BJ (cell line): ENCODE measurements at regions not wholly inside any gene's neighbourhood (a gene's known extent, or its start where the extent isn't known, plus 50 kb on each side); places are given as distances from the start of the nearest gene placed in this dataset.
"Not testable (repeated sequence)": the region's sequence is repeated elsewhere in the genome, so short reads cannot be mapped to it uniquely, and the experiment has no call there.

ENCODE experiments used
- CTCF ChIA-PET: fragments of 350-600 bp; formaldehyde crosslinking; extraction: SDS; loops from one replicate; lab custom pipeline; 2021; ENCODE audit warnings: antibody characterized with exemption, inconsistent platforms; lab: Yijun Ruan, JAX
- POLR2A ChIA-PET: fragments of 300-600 bp; sonication (Branson Sonifier 250); formaldehyde crosslinking; extraction: SDS; loops from one replicate; lab custom pipeline; 2021; ENCODE audit warnings: antibody characterized with exemption; lab: Charles Lee
- DNase-seq: peaks from one replicate; pipeline ENCODE4 v3.0.0-alpha.2; 2011; ENCODE audit warnings: low read depth
- H3K27me3 ChIP-seq: 2 replicates; pipeline ENCODE4 v1.6.0; 2011; ENCODE audit warnings: low read length; ENCODE audit not compliant: control insufficient read depth, insufficient read depth
- H3K36me3 ChIP-seq: 2 replicates; pipeline ENCODE4 v1.5.1; 2011; ENCODE audit warnings: low read length; ENCODE audit not compliant: control insufficient read depth, insufficient read depth
- H3K4me3 ChIP-seq: 2 replicates; pipeline ENCODE4 v1.5.1; 2011; ENCODE audit warnings: low read depth, mild to moderate bottlenecking, control low read depth, low read length
- TF ChIP-seq, protein P1 (sequence below): IDR thresholded peaks from 2 replicates; pipeline ENCODE4 v1.5.1; 2011; ENCODE audit warnings: low read depth, mild to moderate bottlenecking, control low read depth, inconsistent platforms, low read length, moderate library complexity; ENCODE audit not compliant: insufficient read depth

GRCh38 chr4:138458751-138459150 lies 216.6 kb upstream of the SLC7A11 start:
- H3K36me3 ChIP-seq = no peaks in the 10 kb centered on the region
- H3K27me3 ChIP-seq = no peaks in the 10 kb centered on the region
- TF ChIP-seq, protein P1, sequence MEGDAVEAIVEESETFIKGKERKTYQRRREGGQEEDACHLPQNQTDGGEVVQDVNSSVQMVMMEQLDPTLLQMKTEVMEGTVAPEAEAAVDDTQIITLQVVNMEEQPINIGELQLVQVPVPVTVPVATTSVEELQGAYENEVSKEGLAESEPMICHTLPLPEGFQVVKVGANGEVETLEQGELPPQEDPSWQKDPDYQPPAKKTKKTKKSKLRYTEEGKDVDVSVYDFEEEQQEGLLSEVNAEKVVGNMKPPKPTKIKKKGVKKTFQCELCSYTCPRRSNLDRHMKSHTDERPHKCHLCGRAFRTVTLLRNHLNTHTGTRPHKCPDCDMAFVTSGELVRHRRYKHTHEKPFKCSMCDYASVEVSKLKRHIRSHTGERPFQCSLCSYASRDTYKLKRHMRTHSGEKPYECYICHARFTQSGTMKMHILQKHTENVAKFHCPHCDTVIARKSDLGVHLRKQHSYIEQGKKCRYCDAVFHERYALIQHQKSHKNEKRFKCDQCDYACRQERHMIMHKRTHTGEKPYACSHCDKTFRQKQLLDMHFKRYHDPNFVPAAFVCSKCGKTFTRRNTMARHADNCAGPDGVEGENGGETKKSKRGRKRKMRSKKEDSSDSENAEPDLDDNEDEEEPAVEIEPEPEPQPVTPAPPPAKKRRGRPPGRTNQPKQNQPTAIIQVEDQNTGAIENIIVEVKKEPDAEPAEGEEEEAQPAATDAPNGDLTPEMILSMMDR = no peak
- ChIA-PET POLR2A (no interaction called here), CTCF (no interaction called here)
- no peak for DNase-seq
- H3K4me3 ChIP-seq = no peak overlapping the region

- H3K36me3 ChIP-seq, H3K27me3 ChIP-seq, CTCF ChIA-PET, DNase-seq, POLR2A ChIA-PET, H3K4me3 ChIP-seq: not testable (repeated sequence)
These were observed 214.2 kb upstream of the SLC7A11 start for GRCh38 chr4:138456349-138456748.

DNA sequence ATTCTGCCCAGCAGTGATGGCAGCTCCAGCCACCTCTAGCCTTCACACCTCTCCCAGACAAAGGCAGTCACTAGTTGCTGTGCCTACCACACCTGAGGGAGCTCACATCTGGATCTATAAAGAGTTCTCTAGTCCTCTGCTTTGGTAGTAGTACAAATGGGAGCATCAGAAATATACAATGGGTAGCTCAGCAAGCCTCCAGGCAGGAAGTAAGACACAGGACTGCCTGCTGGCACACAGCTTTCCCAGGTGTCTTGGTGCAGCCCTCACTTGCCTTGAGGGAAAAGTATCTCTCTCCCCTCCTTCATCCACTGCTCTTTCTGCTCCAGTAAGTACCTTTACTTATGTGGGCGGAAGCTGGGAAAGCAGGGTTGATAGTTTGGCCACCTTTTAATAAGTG lies 212.9 kb upstream of the SLC7A11 start:
- ChIA-PET POLR2A (no interaction called here), CTCF (no interaction called here)
- TF ChIP-seq, protein P1 = no peak
- no peaks in the 10 kb centered on the region for H3K36me3 ChIP-seq
- no peak overlapping the region for H3K4me3 ChIP-seq
- no peak for DNase-seq
- no peaks in the 10 kb centered on the region for H3K27me3 ChIP-seq

DNA sequence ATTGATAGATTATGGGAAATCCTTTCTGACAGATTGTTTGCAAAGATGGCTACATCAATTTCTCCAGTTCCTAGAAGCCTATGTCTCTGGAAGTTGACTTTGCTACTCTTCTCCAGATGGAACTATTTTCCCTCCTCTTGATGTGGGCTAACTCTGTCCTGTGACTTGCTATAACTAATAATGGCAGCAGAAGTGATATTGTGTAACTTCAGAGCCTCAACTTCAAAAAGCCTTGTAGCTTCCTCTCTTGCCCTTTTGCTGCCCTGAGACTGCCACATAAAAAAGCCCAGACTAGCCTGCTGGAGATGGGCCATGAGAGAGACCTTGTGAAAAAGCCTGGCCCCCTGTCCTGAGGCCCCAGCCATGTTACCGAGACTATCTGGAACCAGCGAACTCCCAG lies 210.7 kb upstream of the SLC7A11 start:
- CTCF ChIA-PET = no interaction called here
- no peaks in the 10 kb centered on the region for H3K36me3 ChIP-seq
- H3K4me3 ChIP-seq = no peak overlapping the region
- H3K27me3 ChIP-seq = no peaks in the 10 kb centered on the region
- POLR2A ChIA-PET = no interaction called here
- TF ChIP-seq, protein P1 = no peak
- DNase-seq = no peak

GRCh38 chr4:138451276-138451663 lies 209.1 kb upstream of the SLC7A11 start:
- H3K4me3 ChIP-seq = no peak overlapping the region
- TF ChIP-seq, protein P1 = no peak
- POLR2A ChIA-PET = no interaction called here
- DNase-seq = no peak
- H3K36me3 ChIP-seq = no peaks in the 10 kb centered on the region
- CTCF ChIA-PET = no interaction called here
- no peaks in the 10 kb centered on the region for H3K27me3 ChIP-seq

DNA sequence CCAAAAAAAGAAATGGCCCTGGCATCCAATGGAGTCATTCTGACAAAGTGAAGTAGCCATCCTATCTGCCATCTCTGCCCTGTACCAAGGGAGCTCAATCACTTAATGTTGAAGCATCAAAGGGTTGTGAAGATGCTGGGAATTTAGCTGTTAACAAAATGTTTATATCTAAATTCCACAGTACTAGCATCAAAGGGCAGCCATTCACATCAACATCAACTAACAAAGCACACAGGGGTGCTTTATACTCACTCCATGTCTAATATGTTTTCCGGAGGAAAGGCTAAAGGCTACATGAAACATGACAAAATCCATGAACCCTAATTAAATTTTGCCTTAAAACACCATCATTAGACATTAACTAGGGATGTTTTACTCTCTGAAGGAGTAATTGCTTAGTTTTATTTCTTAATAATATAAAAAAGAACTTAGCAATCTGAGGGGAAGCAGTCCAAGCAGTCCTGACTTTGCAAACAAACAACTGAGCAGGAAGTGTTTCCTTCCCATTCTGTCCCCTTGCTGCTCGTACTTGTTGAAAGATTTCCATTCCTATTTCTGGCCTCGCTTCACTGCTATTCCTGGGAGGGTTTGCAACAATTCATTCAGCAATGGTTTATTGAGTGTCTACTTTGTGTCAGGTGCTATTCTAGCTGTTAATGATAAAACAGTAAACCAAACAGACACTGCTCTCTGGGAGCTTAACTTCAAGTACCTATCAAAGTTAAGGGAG lies 208.6 kb upstream of the SLC7A11 start:
- Histone ChIP-seq H3K27me3 (no peaks in the 10 kb centered on the region), H3K36me3 (no peaks in the 10 kb centered on the region), H3K4me3 (no peak overlapping the region)
- TF ChIP-seq, protein P1 = no peak
- no peak for DNase-seq
- POLR2A ChIA-PET = interaction anchor here (0.6 kb wide), 1 partner anchor 564 kb away, joined by 4 read pairs; no protein-coding TSS in a partner anchor
- CTCF ChIA-PET = no interaction called here
